GM19351 (cell line): ENCODE measurements at regions not wholly inside any gene's neighbourhood (a gene's known extent, or its start where the extent isn't known, plus 50 kb on each side); places are given as distances from the start of the nearest gene placed in this dataset.

ENCODE experiments used
- ATAC-seq: cut with Tn5 transposase; IDR thresholded peaks from one replicate; pipeline ENCODE4 v1.9.1; 2021; ENCODE audit warnings: mild to moderate bottlenecking, moderate library complexity; ENCODE audit not compliant: unreplicated experiment

DNA sequence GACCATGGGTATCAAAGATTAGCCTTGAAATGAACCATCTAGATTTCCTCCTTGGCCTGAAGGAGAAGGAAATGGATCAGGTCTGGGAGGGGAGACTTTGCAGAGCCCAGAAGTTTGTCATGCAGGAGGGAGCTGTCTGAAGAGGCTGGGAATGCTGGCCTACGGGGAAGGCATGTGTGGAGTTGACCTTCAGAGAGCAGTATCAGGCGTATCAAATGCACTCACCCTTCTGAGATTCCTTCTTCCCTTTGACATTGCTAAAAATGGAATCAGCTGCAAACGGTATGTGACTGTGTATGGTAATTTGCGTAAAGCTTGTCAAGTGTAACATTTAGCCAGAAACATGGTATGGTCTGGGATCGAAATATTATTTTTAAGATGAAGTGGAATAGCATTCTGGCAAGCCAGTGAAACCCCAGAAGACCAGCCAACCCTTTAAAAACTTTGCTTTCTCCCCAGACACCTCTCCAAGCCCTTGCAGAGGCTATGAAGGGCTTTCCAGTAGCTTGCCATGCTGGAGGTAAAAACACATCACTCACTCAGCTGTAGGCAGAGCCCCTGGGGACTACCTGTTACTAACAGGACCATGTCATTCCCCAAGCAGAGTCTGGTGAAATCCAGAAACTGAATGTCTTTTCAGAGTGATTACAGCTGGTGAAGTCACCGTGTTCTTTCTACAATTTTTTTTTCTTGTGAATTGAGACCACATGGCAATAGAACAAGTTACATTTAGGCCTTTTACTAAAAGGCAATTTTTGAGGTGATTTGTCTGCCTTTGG lies 174.7 kb upstream of the SLC24A5 start:
- ATAC-seq = no peak

DNA sequence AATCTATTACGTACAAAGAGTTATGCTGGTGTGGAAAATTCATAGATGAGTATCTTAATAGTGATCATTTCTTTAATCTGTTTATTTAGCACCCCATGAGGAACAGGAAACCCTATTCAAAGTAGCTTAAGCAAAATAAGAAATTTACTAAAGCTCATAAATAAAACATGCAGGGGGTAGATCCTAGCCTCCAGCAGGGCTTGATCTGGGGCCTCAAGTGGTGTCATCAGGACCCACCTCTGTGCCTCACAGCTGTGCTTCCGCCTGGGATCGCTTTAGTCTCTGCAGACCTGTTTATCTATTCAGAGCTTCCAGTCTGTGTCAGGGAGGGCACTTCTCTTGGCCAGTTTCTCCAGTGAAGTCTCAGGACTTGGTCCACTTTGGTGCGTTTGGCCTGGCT lies 171.0 kb upstream of the SLC24A5 start:
- no peak for ATAC-seq

DNA sequence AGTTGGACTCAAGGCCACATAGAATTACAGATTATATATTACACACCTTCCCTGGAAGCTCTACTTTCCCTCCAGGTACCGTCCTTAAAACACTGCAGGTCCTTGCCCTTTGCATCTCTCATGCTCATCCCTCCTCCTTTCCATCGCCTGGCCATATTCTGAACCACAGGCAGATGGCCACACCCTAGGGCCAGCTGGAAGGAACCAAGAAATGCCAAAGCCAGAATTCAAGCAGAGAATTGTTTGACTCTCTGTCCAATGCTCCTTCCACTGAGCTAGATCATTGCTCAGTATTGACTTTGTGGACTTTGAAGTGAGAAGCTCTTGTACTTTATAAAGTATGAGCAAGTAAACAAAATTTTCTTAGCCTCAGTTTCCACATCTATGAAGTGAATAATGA lies 170.3 kb upstream of the SLC24A5 start:
- ATAC-seq = no peak

- ATAC-seq = no peak
These were observed 169.0 kb upstream of the SLC24A5 start for GRCh38 chr15:47951781-47952180.

DNA sequence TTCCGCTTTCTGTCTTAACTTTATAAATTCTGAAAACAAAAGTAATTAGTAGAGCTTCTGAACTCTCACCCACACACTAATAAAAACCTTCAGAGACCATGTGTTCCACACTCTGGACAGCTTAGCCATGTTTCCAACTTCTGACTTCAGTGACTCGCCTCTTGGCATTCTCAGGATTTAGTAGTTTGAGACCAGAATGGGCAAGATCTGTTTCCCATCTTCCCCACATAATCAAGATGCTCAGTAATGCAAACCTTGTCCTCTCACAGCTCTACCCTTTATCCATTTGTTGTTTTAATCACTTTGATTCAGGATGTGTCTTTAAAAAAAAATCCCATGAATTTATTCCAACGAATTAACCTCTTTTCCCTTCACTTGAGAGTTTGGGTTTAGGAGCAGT lies 166.6 kb upstream of the SLC24A5 start:
- no peak for ATAC-seq

- ATAC-seq = no peak
These were observed 165.8 kb upstream of the SLC24A5 start for GRCh38 chr15:47955021-47955420.

DNA sequence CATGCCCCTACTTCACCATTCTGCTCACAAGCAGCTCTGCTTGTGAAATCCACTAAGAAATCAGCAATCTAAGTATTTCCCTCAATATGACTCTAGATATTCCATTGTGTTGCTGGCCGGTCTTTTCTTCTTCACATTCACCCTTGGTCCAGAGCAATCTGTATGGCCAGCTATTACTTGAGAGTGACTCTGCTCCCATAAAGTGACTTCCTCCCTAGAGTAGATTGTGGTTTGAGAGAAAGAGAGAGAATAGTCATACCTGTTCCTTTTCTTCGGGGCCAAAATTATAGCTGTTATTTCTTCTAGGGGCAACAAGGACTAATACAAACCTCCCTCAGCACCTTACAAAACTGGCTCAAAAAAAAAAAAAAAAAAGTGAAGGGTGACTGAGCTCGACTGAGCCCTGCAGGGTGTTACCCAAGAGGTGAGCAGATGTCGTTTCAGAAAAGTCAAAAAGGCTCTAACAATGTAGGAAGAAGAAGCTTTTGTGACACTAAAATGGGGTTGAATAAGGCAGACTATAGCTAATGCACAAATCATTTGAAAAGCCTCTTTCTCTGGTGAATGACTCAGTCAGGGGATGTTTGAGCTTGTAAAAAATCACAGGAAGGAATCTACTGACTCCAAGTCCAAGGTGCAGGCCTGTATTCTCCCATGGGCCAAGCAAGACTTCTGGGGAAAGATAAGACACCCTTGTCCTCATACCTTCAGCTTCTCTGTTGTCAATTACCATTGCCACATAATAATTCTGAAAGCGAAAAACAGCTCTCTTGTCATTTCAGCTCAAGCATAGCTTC lies 161.0 kb upstream of the SLC24A5 start:
- no peak for ATAC-seq

- ATAC-seq = peak; percentile 81
These were observed 159.2 kb upstream of the SLC24A5 start for GRCh38 chr15:47961401-47962090.

GRCh38 chr15:47963265-47963664 lies 157.5 kb upstream of the SLC24A5 start:
- no peak for ATAC-seq

DNA sequence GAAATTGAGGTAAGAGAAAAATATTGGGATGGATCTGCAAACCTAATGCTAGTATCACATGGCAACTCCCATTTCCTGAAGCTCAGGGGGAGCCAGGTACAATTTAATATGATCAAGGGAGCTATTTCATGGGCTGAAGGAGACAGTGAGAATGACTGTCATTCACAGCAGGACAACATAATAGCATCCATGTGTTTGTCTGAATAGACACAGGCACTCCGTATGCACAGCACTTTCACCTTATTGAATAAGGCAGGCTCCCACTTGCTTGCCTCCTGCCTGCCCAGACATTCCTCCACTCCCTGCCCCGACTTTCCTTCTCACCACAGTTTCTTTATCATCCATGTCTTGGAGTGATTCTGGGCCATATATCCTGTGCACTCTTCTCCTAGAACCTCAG lies 156.6 kb upstream of the SLC24A5 start:
- ATAC-seq = no peak

GRCh38 chr15:47965297-47965696 lies 155.5 kb upstream of the SLC24A5 start:
- no peak for ATAC-seq

GRCh38 chr15:47968593-47968992 lies 152.2 kb upstream of the SLC24A5 start:
- ATAC-seq = no peak

- ATAC-seq = no peak
These were observed 149.2 kb upstream of the SLC24A5 start for GRCh38 chr15:47971637-47972036.

DNA sequence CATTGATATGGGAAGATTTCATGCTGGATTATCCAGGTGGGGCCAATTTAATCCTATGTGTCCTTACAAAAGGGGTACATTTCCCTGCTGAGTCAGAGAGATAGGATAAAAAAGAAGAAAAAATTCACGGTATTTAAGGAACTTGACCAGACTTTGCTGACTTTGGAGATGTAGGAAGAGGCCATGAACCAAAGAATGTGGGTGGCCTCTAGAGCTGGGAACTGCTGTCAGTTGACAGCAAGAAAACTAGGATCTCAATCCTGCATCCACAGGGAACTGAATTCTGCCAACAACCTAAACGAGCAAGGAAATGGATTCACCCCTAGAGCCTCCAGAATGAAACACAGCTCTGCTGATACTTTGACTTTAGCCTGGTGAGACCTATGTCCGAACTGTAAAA lies 148.1 kb upstream of the SLC24A5 start:
- no peak for ATAC-seq

GRCh38 chr15:47974724-47975123 lies 146.1 kb upstream of the SLC24A5 start:
- no peak for ATAC-seq

GRCh38 chr15:47975427-47975826 lies 145.4 kb upstream of the SLC24A5 start:
- ATAC-seq = no peak

- ATAC-seq = no peak
These were observed 137.3 kb upstream of the SLC24A5 start for GRCh38 chr15:47983533-47983932.

- no peak for ATAC-seq
These were observed 135.2 kb upstream of the SLC24A5 start for GRCh38 chr15:47985568-47985967.

- no peak for ATAC-seq
These were observed 133.3 kb upstream of the SLC24A5 start for GRCh38 chr15:47987461-47987860.

GRCh38 chr15:47987908-47988532 lies 132.8 kb upstream of the SLC24A5 start:
- ATAC-seq = peak; percentile 96

DNA sequence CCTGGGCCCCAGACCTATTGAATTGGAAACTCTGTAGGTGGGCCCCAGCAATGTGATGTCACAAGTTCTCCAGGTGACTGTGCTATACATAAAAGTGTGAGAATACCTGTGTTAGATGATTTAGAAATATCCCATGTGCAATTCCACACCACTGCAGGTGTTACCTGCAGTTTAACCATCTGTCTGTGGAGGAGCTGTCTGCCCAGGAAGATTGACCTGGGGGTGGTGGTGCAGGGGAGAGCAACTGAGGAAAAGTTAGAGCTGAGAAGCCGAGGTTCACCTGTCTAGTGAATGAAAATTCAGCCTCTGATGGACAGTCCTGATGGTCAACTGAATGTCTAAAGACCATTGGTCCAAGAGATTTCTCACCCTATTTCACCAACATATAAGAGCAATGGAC lies 132.2 kb upstream of the SLC24A5 start:
- ATAC-seq = no peak
